A673 (cell line): ENCODE measurements at regions not wholly inside any gene's neighbourhood (a gene's known extent, or its start where the extent isn't known, plus 50 kb on each side); places are given as distances from the start of the nearest gene placed in this dataset.

Experiments
- BruUV-seq: library from RNA; stranded (reverse); fragments of 400-500 nt; replicated peaks from 2 replicates; lab custom pipeline; 2021; lab: Mats Ljungman, UMichigan
- CTCF ChIA-PET: fragments of 300-600 bp; sonication (Branson Sonifier 250); formaldehyde crosslinking; loops from one replicate; lab custom pipeline; 2022; ENCODE audit warnings: antibody characterized with exemption; lab: Charles Lee
- POLR2A ChIA-PET: fragments of 300-600 bp; sonication (Branson Sonifier 250); formaldehyde crosslinking; loops from one replicate; lab custom pipeline; 2022; ENCODE audit warnings: antibody characterized with exemption; ENCODE audit not compliant: low non-redundant PET; lab: Charles Lee
- DNase-seq: peaks from one replicate; pipeline ENCODE4 v3.0.0-alpha.2; 2015; ENCODE audit warnings: low spot score
- H3K27ac ChIP-seq: fragments of 200-600 bp; sonication (generic); 2 replicates; pipeline ENCODE4 v1.5.1; 2016; ENCODE audit warnings: mixed run types, low read depth, mild to moderate bottlenecking, mixed read lengths, antibody characterized with exemption, low read length; ENCODE audit not compliant: poor library complexity, severe bottlenecking
- H3K27me3 ChIP-seq: fragments of 200-600 bp; sonication (generic); replicated peaks from 2 replicates; pipeline ENCODE4 v1.6.1; 2017; ENCODE audit warnings: mixed run types, low read depth, mild to moderate bottlenecking, mixed read lengths, antibody characterized with exemption, low read length; ENCODE audit not compliant: insufficient read depth, poor library complexity
- H3K36me3 ChIP-seq: fragments of 200-600 bp; sonication (generic); 2 replicates; pipeline ENCODE4 v1.6.1; 2016; ENCODE audit warnings: mixed run types, mild to moderate bottlenecking, mixed read lengths, antibody characterized with exemption, low read length; ENCODE audit not compliant: insufficient read depth, poor library complexity, severe bottlenecking
- H3K4me1 ChIP-seq: fragments of 200-600 bp; sonication (generic); 2 replicates; pipeline ENCODE4 v1.6.1; 2017; ENCODE audit warnings: mixed run types, mild to moderate bottlenecking, mixed read lengths, antibody characterized with exemption, low read length; ENCODE audit not compliant: insufficient read depth, poor library complexity, severe bottlenecking
- H3K4me3 ChIP-seq: fragments of 200-600 bp; sonication (generic); 2 replicates; pipeline ENCODE4 v1.5.1; 2016; ENCODE audit warnings: low read depth, mixed run types, mild to moderate bottlenecking, mixed read lengths, low read length; ENCODE audit not compliant: poor library complexity, severe bottlenecking
- H3K9me3 ChIP-seq: fragments of 200-600 bp; sonication (generic); 2 replicates; pipeline ENCODE4 v1.6.1; 2016; ENCODE audit warnings: mixed run types, low read depth, mild to moderate bottlenecking, mixed read lengths, antibody characterized with exemption, low read length; ENCODE audit not compliant: poor library complexity, severe bottlenecking
- EZH2 ChIP-seq: fragments of 200-600 bp; sonication (generic); IDR thresholded peaks from 2 replicates; pipeline ENCODE4 v1.6.1; 2017; ENCODE audit warnings: borderline replicate concordance, low read depth, mild to moderate bottlenecking, mixed read lengths, antibody characterized with exemption, low read length; ENCODE audit not compliant: poor library complexity, severe bottlenecking
- intact Hi-C: fragments of 100-400 bp; cut with micrococcal nuclease; formaldehyde crosslinking; loops from one replicate; pipeline ENCODE4 v1.10.0; 2022; ENCODE audit not compliant: unreplicated experiment
- TF ChIP-seq, protein P1 (sequence below): fragments of 300-800, 200-600 bp; sonication (generic); conservative IDR thresholded peaks from 2 replicates; pipeline ENCODE4 v1.5.1; 2017; ENCODE audit warnings: low read depth, mild to moderate bottlenecking, antibody characterized with exemption, low read length, moderate library complexity, mixed read lengths

DNA sequence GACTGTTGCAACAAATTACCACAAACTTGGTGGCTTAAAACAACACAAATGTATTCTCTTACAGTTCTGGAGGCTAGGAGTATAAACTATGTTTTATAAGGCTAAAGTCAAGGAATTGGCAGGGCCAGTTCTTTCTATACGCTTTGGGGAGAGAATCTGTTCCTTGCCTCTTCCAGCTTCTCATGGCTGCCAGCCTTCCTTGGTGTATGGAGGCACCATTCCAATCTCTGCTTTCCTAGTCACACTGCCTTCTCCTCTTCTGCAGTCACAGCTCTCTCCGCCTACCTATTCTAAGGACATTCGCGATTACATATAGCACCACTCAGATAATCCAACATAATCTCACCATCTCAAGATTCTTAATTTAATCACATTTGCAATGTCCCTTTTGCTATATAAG lies 140.4 kb upstream of the GNAO1 start:
- Histone ChIP-seq H3K36me3 (no peaks in the 10 kb centered on the region), H3K4me1 (no peaks in the 10 kb centered on the region), H3K9me3 (no peaks in the 10 kb centered on the region), H3K27ac (no peak overlapping the region), H3K4me3 (no peak overlapping the region), H3K27me3 (peaks cover 43% of the 10 kb centered on the region)
- DNase-seq = no peak
- TF ChIP-seq, protein P1, sequence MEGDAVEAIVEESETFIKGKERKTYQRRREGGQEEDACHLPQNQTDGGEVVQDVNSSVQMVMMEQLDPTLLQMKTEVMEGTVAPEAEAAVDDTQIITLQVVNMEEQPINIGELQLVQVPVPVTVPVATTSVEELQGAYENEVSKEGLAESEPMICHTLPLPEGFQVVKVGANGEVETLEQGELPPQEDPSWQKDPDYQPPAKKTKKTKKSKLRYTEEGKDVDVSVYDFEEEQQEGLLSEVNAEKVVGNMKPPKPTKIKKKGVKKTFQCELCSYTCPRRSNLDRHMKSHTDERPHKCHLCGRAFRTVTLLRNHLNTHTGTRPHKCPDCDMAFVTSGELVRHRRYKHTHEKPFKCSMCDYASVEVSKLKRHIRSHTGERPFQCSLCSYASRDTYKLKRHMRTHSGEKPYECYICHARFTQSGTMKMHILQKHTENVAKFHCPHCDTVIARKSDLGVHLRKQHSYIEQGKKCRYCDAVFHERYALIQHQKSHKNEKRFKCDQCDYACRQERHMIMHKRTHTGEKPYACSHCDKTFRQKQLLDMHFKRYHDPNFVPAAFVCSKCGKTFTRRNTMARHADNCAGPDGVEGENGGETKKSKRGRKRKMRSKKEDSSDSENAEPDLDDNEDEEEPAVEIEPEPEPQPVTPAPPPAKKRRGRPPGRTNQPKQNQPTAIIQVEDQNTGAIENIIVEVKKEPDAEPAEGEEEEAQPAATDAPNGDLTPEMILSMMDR = no peak
- no peak for TF ChIP-seq EZH2
- BruUV-seq = no TSS peak
- ChIA-PET CTCF (no interaction called here), POLR2A (no interaction called here)
- intact Hi-C loops = no loop called here

GRCh38 chr16:56048425-56049105 lies 142.7 kb upstream of the GNAO1 start:
- Histone ChIP-seq H3K4me3 (no peak overlapping the region), H3K9me3 (no peaks in the 10 kb centered on the region), H3K27me3 (peaks cover 28% of the 10 kb centered on the region), H3K36me3 (no peaks in the 10 kb centered on the region), H3K4me1 (no peaks in the 10 kb centered on the region), H3K27ac (no peak overlapping the region)
- DNase-seq = no peak
- ChIA-PET CTCF (no interaction called here), POLR2A (no interaction called here)
- BruUV-seq = no TSS peak
- no peak for TF ChIP-seq EZH2
- TF ChIP-seq, protein P1 = no peak
- intact Hi-C loops = no loop called here

DNA sequence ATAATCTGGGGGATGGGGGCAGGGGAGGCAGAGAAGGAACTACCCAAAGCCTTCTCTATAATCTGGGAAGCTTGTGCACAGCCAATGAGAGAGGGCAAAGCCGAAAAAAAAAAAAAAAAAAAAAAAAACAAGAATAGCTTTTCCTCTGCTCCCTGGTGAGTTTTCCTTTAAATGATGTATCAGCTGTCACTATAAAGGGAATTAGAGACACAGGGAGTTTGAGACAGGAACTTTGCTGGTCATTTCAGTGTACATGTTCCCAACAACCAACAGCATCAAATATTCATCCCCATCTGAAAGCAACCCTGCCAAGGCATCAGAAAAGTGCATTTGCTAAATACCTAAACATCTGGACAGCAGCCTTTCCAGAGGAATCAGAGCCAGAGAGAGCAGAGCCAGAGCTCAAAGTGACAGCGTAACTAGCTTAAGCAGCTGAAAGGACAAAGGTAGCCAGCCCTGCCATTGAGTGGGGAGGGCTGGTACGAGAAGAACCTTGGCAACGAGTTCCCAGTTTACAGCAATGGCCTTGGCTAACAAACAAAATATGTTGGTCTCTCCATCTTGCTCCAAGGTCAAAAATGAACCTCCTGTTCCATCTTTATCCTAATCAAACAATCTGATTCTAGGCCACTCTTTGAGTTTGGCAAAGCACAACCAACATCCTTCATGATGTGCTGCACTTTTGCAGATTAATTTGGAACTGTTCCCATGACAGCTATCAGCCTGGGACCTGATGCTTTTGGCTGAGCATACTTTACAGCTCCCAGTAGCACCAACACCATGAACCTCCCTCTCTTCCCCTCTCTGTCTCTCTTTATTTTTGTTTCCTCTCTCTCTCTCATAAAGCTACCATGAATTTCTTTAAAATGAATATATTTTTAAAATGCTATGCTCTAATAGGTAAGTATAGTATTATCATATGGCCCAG lies 143.7 kb upstream of the GNAO1 start:
- Histone ChIP-seq H3K27ac (no peak overlapping the region), H3K4me1 (no peaks in the 10 kb centered on the region), H3K4me3 (no peak overlapping the region), H3K27me3 (peaks cover 26% of the 10 kb centered on the region), H3K9me3 (no peaks in the 10 kb centered on the region), H3K36me3 (no peaks in the 10 kb centered on the region)
- DNase-seq = no peak
- no TSS peak for BruUV-seq
- intact Hi-C loops = no loop called here
- ChIA-PET POLR2A (no interaction called here), CTCF (interaction anchor here (0.6 kb wide), 1 partner anchor 1022 kb away, joined by 3 read pairs; no protein-coding TSS in a partner anchor)
- TF ChIP-seq EZH2 = no peak
- TF ChIP-seq, protein P1 = no peak
